HepG2 (cell line): ENCODE measurements at regions not wholly inside any gene's neighbourhood (a gene's known extent, or its start where the extent isn't known, plus 50 kb on each side); places are given as distances from the start of the nearest gene placed in this dataset.

Experiments
- ATAC-seq: fragments of 200-7000 bp; cut with Tn5 transposase; 3 replicates; pipeline ENCODE4 v1.9.1; 2020; ENCODE audit warnings: mild to moderate bottlenecking, moderate library complexity
- BruUV-seq: library from RNA; stranded (reverse); fragments of 400-500 nt; replicated peaks from 2 replicates; lab custom pipeline; 2021; lab: Mats Ljungman, UMichigan
- CTCF ChIA-PET: fragments of 300-600 bp; formaldehyde crosslinking; extraction: SDS; loops from one replicate; lab custom pipeline; 2021; ENCODE audit warnings: low total read pairs, inconsistent platforms, low intra/inter-chr PET ratio; lab: Yijun Ruan, JAX
- POLR2A ChIA-PET: fragments of 350-600 bp; sonication (Branson Sonifier 250); formaldehyde crosslinking; loops from one replicate; lab custom pipeline; 2020; ENCODE audit warnings: antibody characterized with exemption, inconsistent platforms; lab: Yijun Ruan, JAX
- DNase-seq: peaks from one replicate; pipeline ENCODE4 v3.0.0-alpha.2; 2015; ENCODE audit warnings: low spot score
- FAIRE-seq: peaks from 3 replicates; lab custom pipeline; 2011; peaks lifted over from hg19 to GRCh38; lab: Jason Lieb, UNC
- H2AFZ ChIP-seq: one replicate; pipeline ENCODE4 v1.6.1; 2011; ENCODE audit warnings: low read length, inconsistent platforms
- H3K27ac ChIP-seq: fragments of 300-600 bp; 3 replicates; pipeline ENCODE4 v1.8.0; 2011; ENCODE audit warnings: mixed run types, mild to moderate bottlenecking, mixed read lengths, low read length, inconsistent platforms; ENCODE audit not compliant: insufficient read depth; ENCODE audit errors: extremely low read length
- H3K27me3 ChIP-seq, 2 experiments: fragments of 200-600 bp in 1 of 2; 2 replicates in 1 of 2; 3 replicates in 1 of 2; pipeline versions ENCODE4 v1.6.0 to v1.8.0; 2011; ENCODE audit warnings: low read length in 2 of 2, mild to moderate bottlenecking in 2 of 2, moderate library complexity in 2 of 2, inconsistent platforms in 1 of 2; ENCODE audit not compliant: insufficient read depth in 2 of 2, control insufficient read depth in 1 of 2
- H3K36me3 ChIP-seq, 2 experiments: fragments of 200-600 bp in 1 of 2; replicated peaks in 1 of 2; 2 replicates in 1 of 2; 3 replicates in 1 of 2; pipeline versions ENCODE4 v1.5.1 to v1.8.0; 2011; ENCODE audit warnings: low read length in 2 of 2, inconsistent platforms in 1 of 2; ENCODE audit not compliant: insufficient read depth in 2 of 2, control insufficient read depth in 1 of 2
- H3K4me1 ChIP-seq: 2 replicates; pipeline ENCODE4 v1.5.1; 2012; ENCODE audit warnings: low read length, inconsistent platforms; ENCODE audit not compliant: insufficient read depth
- H3K4me2 ChIP-seq: 2 replicates; pipeline ENCODE4 v1.6.0; 2011; ENCODE audit warnings: low read depth, low read length, inconsistent platforms
- H3K4me3 ChIP-seq, 3 experiments: fragments of 200-600 bp in 1 of 3; sonication (generic), shearing (Covaris generic) in 1 of 3; replicated peaks in 1 of 3; 2 replicates each; pipeline ENCODE4 v1.5.1; 2011 to 2016; ENCODE audit warnings: low read length in 3 of 3, inconsistent platforms in 2 of 3, low read depth in 2 of 3, mild to moderate bottlenecking in 2 of 3, control low read depth in 1 of 3, mixed read lengths in 1 of 3; ENCODE audit not compliant: insufficient read depth in 1 of 3
- H3K79me2 ChIP-seq: one replicate; pipeline ENCODE4 v1.6.1; 2011; ENCODE audit warnings: low read length, inconsistent platforms; ENCODE audit not compliant: insufficient read depth
- H3K9ac ChIP-seq: 2 replicates; pipeline ENCODE4 v1.6.0; 2011; ENCODE audit warnings: mild to moderate bottlenecking, low read depth, low read length, inconsistent platforms; ENCODE audit not compliant: insufficient read depth
- H3K9me3 ChIP-seq: 2 replicates; pipeline ENCODE4 v1.5.1; 2012; ENCODE audit warnings: mild to moderate bottlenecking, low read length
- H4K20me1 ChIP-seq: 2 replicates; pipeline ENCODE4 v1.6.0; 2011; ENCODE audit warnings: inconsistent platforms, mild to moderate bottlenecking, low read length, moderate library complexity; ENCODE audit not compliant: insufficient read depth
- AGO2 ChIP-seq: fragments of 200-400 bp; formaldehyde crosslinking; optimal IDR thresholded peaks from 2 replicates; pipeline ENCODE3; 2017; ENCODE audit warnings: mild to moderate bottlenecking, low read depth, low read length, moderate library complexity
- FOXJ3 ChIP-seq: sonication (generic); formaldehyde crosslinking; IDR thresholded peaks from 2 replicates; pipeline ENCODE4 v1.4.0; 2020; ENCODE audit warnings: missing genetic modification reagents, mild to moderate bottlenecking, borderline replicate concordance
- MXD4 ChIP-seq: IDR thresholded peaks from 2 replicates; pipeline ENCODE4 v1.6.1; 2016; ENCODE audit warnings: mild to moderate bottlenecking, missing biosample characterization, missing genetic modification reagents
- NPAS2 ChIP-seq: sonication (generic); formaldehyde crosslinking; IDR thresholded peaks from 2 replicates; pipeline ENCODE4 v1.8.0; 2022; ENCODE audit warnings: mild to moderate bottlenecking, missing genetic modification reagents, borderline replicate concordance
- POGZ ChIP-seq: sonication (generic); formaldehyde crosslinking; IDR thresholded peaks from 2 replicates; pipeline ENCODE4 v1.4.0; 2020; ENCODE audit warnings: mild to moderate bottlenecking, missing genetic modification reagents
- SIX1 ChIP-seq: sonication (generic); formaldehyde crosslinking; IDR thresholded peaks from 2 replicates; pipeline ENCODE4 v1.4.0; 2020; ENCODE audit warnings: missing genetic modification reagents, borderline replicate concordance
- SOX13 ChIP-seq, 3 experiments: fragments of 450-650 bp in 1 of 3; sonication (generic) in 1 of 3; formaldehyde crosslinking in 1 of 3; IDR thresholded peaks in 2 of 3; conservative IDR thresholded peaks in 1 of 3; 2 replicates each; pipeline versions ENCODE4 v1.5.0 to v1.6.1; 2016 to 2020; ENCODE audit warnings: antibody characterized with exemption in 1 of 3, mild to moderate bottlenecking in 1 of 3, missing compliant biosample characterization in 1 of 3, missing genetic modification reagents in 1 of 3, moderate library complexity in 1 of 3
- SRY ChIP-seq: sonication (generic); formaldehyde crosslinking; IDR thresholded peaks from 2 replicates; pipeline ENCODE4 v1.8.0; 2022; ENCODE audit warnings: mild to moderate bottlenecking, missing genetic modification reagents
- ZNF235 ChIP-seq: sonication (generic); formaldehyde crosslinking; IDR thresholded peaks from 2 replicates; pipeline ENCODE4 v1.8.1; 2023; ENCODE audit warnings: mild to moderate bottlenecking, missing genetic modification reagents, borderline replicate concordance
- ZNF337 ChIP-seq: sonication (generic); formaldehyde crosslinking; IDR thresholded peaks from 2 replicates; pipeline ENCODE4 v1.5.1; 2020; ENCODE audit warnings: missing genetic modification reagents, low read depth, mild to moderate bottlenecking, borderline replicate concordance
- WGBS: methylation state at CpG from one replicate; pipeline ENCODE4 v1.1.6; 2017; ENCODE audit warnings: low lambda C conversion rate; 5-methylcytosine and 5-hydroxymethylcytosine counted together
- in situ Hi-C: cut with HindIII; loops from 2 replicates; pipeline ENCODE4 v1.10.0; 2017; ENCODE audit warnings: low pct_unique_long_range_greater_than_20kb; ENCODE audit not compliant: extremely low pct_ligation_motif_present
- intact Hi-C: fragments of 100-400 bp; cut with micrococcal nuclease; formaldehyde crosslinking; loops from one replicate; pipeline ENCODE4 v1.10.0; 2022; ENCODE audit not compliant: unreplicated experiment

- TF ChIP-seq SOX13 (IDR thresholded peaks at IDR 0.05) (no peak), SOX13 (CRISPR knock-in tag; conservative IDR thresholded peaks at IDR 0.05 in 1 of 2, IDR thresholded peaks at IDR 0.05 in 1 of 2) (peak in 1 of 2 experiments; percentile 36; a peak in 1 of 4 replicates), POGZ (0 out of 2 replicates have a peak, but pooled peaks have one; percentile 37), FOXJ3 (CRISPR knock-in tag) (peak; percentile 23; the same call in 1 of the 2 replicates), AGO2 (no peak)
Observed at GRCh38 chr2:167608487-167608886, 638.9 kb downstream of the STK39 start (continued).

GRCh38 chr2:167607731-167608130 lies 639.7 kb downstream of the STK39 start:
- Histone ChIP-seq H3K36me3 (no peaks in the 10 kb centered on the region), H3K4me3 (no peak overlapping the region), H3K9ac (no peak overlapping the region)
- ATAC-seq = no peak
- TF ChIP-seq MXD4 (CRISPR knock-in tag) (no peak), ZNF235 (CRISPR knock-in tag) (no peak), SRY (CRISPR knock-in tag) (no peak), NPAS2 (CRISPR knock-in tag) (no peak), SIX1 (CRISPR knock-in tag) (no peak), ZNF337 (no peak)
- TF ChIP-seq, all 625 proteins: peak for 0
- intact Hi-C loops = no loop called here
- no TSS peak for BruUV-seq
- POLR2A ChIA-PET = no interaction called here
- no peak overlapping the region for H2AFZ ChIP-seq
- no peak for DNase-seq
- no peak for FAIRE-seq
- H3K4me2 ChIP-seq = no peak overlapping the region
- no peaks in the 10 kb centered on the region for H3K27me3 ChIP-seq
- 38% methylated on average over 3 of the region's 3 CpGs for WGBS
- no peaks in the 10 kb centered on the region for H3K79me2 ChIP-seq
- H3K27ac ChIP-seq = no peak overlapping the region
- no peaks in the 10 kb centered on the region for H4K20me1 ChIP-seq
- in situ Hi-C loops = no loop called here
- H3K9me3 ChIP-seq = no peaks in the 10 kb centered on the region
- H3K4me1 ChIP-seq = peaks cover 9% of the 10 kb centered on the region; the same call in 1 of the 2 replicates
- CTCF ChIA-PET = no interaction called here
